ENCODE measurements at regions not wholly inside any gene's neighbourhood (a gene's known extent, or its start where the extent isn't known, plus 50 kb on each side); places are given as distances from the start of the nearest gene placed in this dataset.
"Not testable (repeated sequence)": the region's sequence is repeated elsewhere in the genome, so short reads cannot be mapped to it uniquely, and the experiment has no call there.

DNA sequence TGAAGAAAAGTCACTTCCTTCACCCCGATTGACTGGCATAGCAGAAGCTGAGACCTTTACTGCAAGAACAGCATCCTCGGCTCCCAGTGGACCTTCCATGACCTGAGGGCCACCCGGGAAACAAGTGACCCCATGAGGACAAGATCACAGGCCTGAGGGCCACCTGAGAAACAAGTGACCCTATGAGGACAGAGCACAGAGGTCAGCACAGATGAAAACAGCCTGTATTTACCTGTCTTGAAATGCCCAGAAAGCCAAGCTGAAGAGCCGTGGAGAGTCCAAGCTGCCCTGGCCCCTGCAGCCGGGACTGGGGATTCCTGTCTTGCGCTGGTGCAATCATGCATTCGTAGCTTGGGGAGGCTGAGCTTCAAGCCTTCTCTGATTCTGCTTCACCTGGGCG is 114.2 kb upstream of the SPACA7 start:
- DNase-seq (ENCODE audit: low spot score): no peak

DNA sequence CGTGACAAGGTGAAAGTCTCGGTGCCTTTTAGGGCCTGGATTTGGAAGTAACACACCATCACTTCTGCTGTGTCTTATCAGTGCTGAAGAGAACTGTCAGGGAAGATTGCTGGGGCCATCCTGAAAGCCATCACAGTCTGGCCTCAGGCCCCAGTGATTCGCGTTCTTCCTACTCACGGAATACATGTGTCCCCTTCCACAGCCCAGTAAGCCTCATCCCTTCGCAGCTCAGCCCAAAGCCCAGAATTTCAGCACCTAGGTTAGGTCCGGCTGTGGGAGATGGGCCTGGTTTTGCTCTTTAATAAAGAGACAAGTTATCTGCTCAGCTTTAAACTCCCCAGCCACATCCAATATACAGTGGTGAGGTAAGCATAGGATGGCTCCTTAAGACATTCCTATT is 113.0 kb upstream of the SPACA7 start:
- DNase-seq (ENCODE audit: low spot score): no peak

DNA sequence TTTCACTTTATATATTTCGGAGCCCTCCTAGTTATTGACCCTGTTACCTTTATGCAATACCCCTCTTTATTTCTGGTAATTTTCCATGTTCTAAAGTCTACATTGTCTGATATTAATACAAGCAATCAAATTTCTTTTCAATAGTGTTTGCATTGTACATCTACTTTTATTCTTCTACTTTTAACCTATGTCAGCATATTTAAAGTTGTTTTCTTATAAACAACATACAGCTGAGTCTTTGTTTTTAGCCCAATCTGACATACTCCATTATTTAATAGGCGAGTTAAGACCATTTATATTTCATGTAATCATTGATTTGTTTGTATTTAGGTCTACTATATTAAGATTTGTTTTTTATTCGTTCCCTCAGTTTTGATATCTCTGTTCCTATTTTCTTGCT is 108.5 kb upstream of the SPACA7 start:
- no peak for DNase-seq (ENCODE audit: low spot score)

DNA sequence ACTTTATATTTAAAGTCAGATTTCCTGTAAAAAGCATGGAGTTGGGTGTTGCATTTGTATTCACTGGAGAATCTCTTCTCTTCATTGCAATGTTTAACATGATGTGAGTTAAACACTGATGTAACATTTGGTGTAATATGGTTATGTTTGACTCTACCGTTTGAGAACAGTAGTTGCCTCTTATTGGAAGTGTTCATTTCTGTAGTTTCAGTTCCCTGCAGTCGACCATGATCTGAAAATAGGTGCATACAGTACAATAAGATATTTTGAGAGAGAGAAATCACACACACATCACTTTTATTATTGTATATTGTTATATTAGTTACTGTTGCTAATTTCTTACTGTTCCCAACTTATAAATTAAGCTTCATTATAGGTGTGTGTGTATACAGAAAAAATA is 105.2 kb upstream of the SPACA7 start:
- DNase-seq (ENCODE audit: low spot score): no peak

DNA sequence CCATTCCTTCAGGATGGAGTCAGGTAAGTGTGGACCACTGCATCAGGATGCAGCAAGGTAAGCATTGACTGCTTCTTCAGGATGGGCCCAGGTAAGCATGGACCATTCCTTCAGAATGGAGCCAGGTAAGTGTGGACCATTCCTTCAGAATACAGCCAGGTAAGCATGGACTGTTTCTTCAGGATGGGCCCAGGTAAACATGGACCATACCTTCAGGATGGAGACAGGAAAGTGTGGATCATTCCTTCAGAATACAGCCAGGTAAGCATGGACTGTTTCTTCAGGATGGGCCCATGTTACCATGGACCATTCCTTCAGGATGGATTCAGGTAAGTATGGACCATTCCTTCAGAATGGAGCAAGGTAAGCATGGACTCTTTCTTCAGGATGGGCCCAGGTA is 89.4 kb upstream of the SPACA7 start:
- not testable (repeated sequence) for DNase-seq (ENCODE audit: low spot score)

DNA sequence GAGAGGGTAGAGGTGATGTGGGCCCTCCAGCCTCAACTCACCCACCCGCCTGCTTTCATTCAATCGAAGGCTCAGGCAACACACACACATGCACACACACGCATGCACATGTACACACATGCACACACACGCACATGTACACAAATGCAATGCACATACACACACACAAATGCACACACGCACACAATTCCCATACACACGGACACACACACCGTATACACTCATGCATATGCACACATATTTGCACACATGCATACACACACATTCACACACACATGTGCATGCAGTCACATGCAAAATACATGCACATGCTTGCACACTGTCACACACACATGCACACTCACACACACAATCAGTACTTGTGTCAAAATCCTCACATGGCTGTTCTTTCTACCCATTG is 55.9 kb upstream of the SPACA7 start:
- no peak for DNase-seq (ENCODE audit: low spot score)

DNA sequence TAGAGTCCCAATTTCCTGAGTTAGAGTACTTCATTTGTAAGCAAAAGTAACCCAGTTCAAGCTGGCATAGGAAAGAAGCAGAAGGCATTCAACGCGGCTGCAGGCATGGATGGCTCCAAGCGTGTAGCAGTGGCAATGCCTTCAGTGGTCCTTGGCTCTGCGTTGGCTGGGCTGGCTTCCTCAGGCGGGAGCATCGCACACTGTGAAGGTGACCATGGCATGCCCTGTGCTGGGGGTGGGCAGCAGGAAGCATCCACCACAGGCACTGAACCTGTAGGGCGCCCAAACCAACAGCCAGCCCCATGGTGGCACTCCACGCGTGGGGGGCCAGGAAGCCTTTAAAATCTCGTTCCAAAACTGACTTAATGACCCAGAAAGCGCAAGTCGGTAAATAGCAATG is 53.6 kb upstream of the SPACA7 start:
- no peak for DNase-seq (ENCODE audit: low spot score)

DNA sequence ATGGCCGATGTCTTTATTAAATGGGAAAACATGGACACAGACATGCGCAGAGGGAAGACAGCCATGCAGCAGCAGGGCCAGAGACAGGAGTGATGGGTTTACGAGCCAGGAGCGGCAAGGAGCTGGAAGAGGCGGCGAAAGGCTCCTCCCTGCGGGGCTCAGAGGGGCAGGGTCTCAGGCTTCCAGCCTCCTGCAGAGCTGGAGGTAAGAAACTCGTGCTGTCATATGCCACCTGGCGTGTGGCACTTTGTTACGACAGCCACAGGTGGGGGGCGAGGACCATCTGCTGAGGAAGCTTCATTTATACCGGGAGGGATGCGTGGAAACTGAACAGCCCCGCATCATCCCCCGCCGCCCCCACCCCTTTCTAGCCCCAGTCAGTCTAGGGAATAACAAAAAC is 52.0 kb upstream of the SPACA7 start:
- no peak for DNase-seq (ENCODE audit: low spot score)

DNA sequence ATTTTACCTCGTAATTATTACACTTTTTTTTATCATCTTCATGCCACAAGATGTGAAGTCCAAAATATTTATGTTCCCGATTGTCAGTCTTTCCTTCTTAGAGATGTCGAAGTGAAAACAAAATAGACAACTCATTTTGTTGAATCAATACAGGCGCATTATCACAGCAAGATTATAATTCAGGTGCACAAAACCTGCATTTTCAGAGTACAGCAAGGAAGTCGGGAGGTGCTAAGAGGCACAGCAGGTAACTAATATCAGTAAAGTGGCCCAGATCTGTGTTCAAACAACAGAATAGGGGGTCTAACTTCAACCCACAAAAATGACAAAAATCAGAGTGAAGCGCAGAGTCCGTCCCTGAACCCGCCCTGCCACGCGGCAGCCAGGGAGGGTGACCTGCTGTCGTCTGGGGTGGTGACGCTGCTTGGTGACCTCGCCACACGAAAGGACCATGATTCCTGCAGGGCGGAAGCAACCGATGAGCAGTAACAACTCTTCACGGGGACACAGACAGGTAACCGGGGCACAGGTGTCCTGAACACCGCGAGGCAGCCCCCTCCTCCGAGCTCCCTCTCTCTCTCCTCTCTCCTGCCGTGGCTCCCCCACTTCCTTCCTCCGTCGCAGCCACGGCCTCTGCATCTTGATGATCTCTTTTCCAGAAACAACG is 50.9 kb upstream of the SPACA7 start:
- DNase-seq (ENCODE audit: low spot score): no peak

DNA sequence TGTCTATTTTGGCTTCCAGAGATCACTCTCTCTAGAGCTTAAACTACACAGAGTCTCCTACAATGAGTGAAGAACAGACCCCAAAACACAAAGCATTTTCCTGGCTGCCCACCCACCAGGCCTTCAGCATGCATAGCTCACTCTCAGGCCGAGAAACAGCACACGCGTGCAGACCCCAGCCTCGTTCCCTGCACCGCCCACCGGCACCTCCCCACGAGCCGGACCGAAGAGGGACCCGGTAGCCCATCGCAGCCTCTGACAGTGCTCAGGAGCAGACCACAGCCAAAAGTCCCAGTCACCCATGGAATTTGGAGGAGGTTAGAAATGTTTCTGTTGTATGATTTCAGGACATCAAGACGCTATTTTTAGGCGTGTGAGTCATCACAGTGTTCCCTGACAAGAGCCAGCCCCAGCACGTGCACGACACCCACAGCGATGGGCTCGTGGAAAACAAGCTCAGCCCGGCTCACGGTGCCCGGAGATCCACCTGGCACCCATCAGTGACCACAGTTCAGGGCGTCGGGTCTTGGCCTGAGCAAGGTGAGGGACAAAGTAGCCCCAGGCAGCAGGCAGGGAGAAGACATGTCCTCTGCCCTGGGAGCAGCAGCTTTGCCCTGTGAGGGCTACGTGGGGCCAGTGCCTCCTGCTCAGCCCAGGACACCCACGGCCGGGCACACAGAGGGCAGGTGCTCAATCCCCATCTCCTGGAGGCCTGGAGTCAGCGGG is 50.1 kb upstream of the SPACA7 start:
- DNase-seq (ENCODE audit: low spot score): no peak

All from HuH-7 (cell line).